GM10248 (cell line): ENCODE measurements at regions not wholly inside any gene's neighbourhood (a gene's known extent, or its start where the extent isn't known, plus 50 kb on each side); places are given as distances from the start of the nearest gene placed in this dataset.

Source experiments
- CTCF ChIA-PET: fragments of 300-600 bp; sonication (Branson Sonifier 250); formaldehyde crosslinking; extraction: SDS; loops from one replicate; lab custom pipeline; 2021; ENCODE audit warnings: antibody characterized with exemption; lab: Yijun Ruan, JAX
- POLR2A ChIA-PET: fragments of 350-650 bp; sonication (Branson Sonifier 250); formaldehyde crosslinking; extraction: SDS; loops from one replicate; lab custom pipeline; 2020; ENCODE audit warnings: antibody characterized with exemption; lab: Yijun Ruan, JAX
- DNase-seq: peaks from one replicate; pipeline ENCODE4 v3.0.0; 2012; ENCODE audit errors: extremely low spot score
- CTCF ChIP-seq: IDR thresholded peaks from 2 replicates; pipeline ENCODE4 v1.5.1; 2012; ENCODE audit warnings: mild to moderate bottlenecking, low read depth; ENCODE audit errors: extremely low read depth, missing control alignments, control extremely low read depth

DNA sequence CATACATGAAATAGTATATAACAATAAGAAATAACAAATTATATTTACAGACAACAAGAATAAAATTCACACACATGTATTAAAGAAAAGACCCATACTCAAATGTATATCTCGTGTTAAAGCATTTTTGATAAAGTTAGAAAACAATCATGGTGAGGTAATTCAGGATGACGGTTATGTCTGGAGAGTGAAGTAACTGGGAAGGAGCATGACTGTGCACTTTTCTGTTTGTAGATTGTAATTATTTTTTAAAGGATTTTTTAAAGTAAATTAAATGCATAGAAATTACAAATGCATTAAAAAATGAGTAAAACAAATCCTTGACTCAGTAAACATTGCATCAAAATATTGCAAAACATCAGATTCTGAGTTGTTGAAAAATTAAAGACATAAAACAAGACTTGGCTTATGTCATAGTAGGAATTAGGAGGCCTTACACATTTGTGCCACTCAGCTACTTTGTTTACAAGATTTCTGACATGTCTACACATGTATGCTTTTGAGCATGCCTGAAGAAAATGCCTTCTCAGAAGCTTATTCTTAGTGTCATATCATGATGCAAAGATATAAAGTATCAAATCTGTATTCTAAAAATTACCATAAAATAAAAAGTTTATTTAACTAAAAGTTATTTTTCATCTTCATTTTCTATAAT, 1325.1 kb downstream of the SLC16A7 start:
- DNase-seq, result no peak
- ChIA-PET POLR2A (no interaction called here), CTCF (no interaction called here)
- TF ChIP-seq CTCF, result no peak

GRCh38 chr12:60921541-60921940, 1325.7 kb downstream of the SLC16A7 start:
- ChIA-PET CTCF (no interaction called here), POLR2A (no interaction called here)
- TF ChIP-seq CTCF, result no peak
- DNase-seq, result no peak

GRCh38 chr12:60926256-60926655, 1330.4 kb downstream of the SLC16A7 start:
- CTCF ChIA-PET, result no interaction called here
- POLR2A ChIA-PET, result no interaction called here
- no peak for TF ChIP-seq CTCF

GRCh38 chr12:60930151-60930550, 1330.1 kb upstream of the USP15 start:
- POLR2A ChIA-PET, result no interaction called here
- TF ChIP-seq CTCF, result no peak
- CTCF ChIA-PET, result interaction anchor here (0.5 kb wide), 1 partner anchor 14 kb away, joined by 3 read pairs; no protein-coding TSS in a partner anchor
- DNase-seq, result no peak

More at GRCh38 chr12:60926256-60926655, 1330.4 kb downstream of the SLC16A7 start:
- no peak for DNase-seq

- POLR2A ChIA-PET, result no interaction called here
- no peak for DNase-seq
- TF ChIP-seq CTCF, result no peak
- CTCF ChIA-PET, result interaction anchor here (1.1 kb wide), 1 partner anchor 15 kb away, joined by 3 read pairs; no protein-coding TSS in a partner anchor
Measured at GRCh38 chr12:60935981-60936761, 1324.0 kb upstream of the USP15 start.

DNA sequence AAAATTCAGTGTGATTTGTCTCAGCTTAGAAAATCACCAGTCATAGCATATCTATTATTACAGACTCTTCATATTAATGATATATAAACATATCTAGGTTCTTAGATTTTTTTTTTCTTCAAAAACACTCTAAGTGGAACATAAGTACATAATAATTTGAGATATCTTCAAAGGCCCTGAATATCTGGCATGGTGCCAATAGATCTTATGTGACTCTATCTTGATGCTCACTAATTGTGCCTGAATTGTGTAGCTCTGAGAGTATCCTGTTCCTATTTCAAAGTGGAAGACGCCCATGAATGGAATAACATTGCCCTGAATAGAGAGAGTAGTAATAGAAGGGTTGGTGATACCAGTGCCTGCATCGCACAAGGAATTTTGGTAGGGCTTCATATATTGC, 1312.7 kb upstream of the USP15 start:
- DNase-seq, result no peak
- TF ChIP-seq CTCF, result no peak
- ChIA-PET POLR2A (no interaction called here), CTCF (no interaction called here)
